ENCODE measurements at regions not wholly inside any gene's neighbourhood (a gene's known extent, or its start where the extent isn't known, plus 50 kb on each side); places are given as distances from the start of the nearest gene placed in this dataset.

GRCh38 chr13:106274551-106275203 is 260.8 kb downstream of the EFNB2 start:
- 89 to 91% methylated on average over 3 of the region's 3 CpGs for WGBS, 2 donors

GRCh38 chr13:106263801-106264200 is 271.7 kb downstream of the EFNB2 start:
- no peak overlapping the region for H3K4me3 ChIP-seq
- no peak for TF ChIP-seq POLR2A (IDR thresholded peaks at IDR 0.05)
- TF ChIP-seq CTCF (IDR thresholded peaks at IDR 0.05) = no peak
- WGBS, 2 donors = 83 to 91% methylated on average over 4 of the region's 4 CpGs
- H3K27me3 ChIP-seq = no peaks in the 10 kb centered on the region
- H3K27ac ChIP-seq = no peak overlapping the region
- no peaks in the 10 kb centered on the region for H3K36me3 ChIP-seq (ENCODE audit: low read depth, missing control alignments)
- H3K4me1 ChIP-seq = no peaks in the 10 kb centered on the region
- intact Hi-C loops (cut with DNase I; ENCODE audit: low total_unique reads) = no loop called here
- H3K9me3 ChIP-seq = no peaks in the 10 kb centered on the region
- no peak for DNase-seq

More at GRCh38 chr13:106274551-106275203, 260.8 kb downstream of the EFNB2 start:
- intact Hi-C loops (cut with DNase I; ENCODE audit: low total_unique reads) = no loop called here
- TF ChIP-seq POLR2A (IDR thresholded peaks at IDR 0.05) (no peak), CTCF (IDR thresholded peaks at IDR 0.05) (no peak)
- H3K36me3 ChIP-seq (ENCODE audit: low read depth, missing control alignments) = no peaks in the 10 kb centered on the region
- DNase-seq = no peak
- H3K9me3 ChIP-seq = no peaks in the 10 kb centered on the region
- H3K27me3 ChIP-seq = no peaks in the 10 kb centered on the region
- no peaks in the 10 kb centered on the region for H3K4me1 ChIP-seq
- no peak overlapping the region for H3K4me3 ChIP-seq
- H3K27ac ChIP-seq = no peak overlapping the region

- intact Hi-C loops (cut with DNase I; ENCODE audit: low total_unique reads) = no loop called here
- Histone ChIP-seq H3K4me1 (no peaks in the 10 kb centered on the region), H3K36me3 (ENCODE audit: low read depth, missing control alignments) (no peaks in the 10 kb centered on the region), H3K9me3 (no peaks in the 10 kb centered on the region), H3K4me3 (no peak overlapping the region), H3K27ac (no peak overlapping the region), H3K27me3 (no peaks in the 10 kb centered on the region)
- DNase-seq = no peak
- WGBS, 2 donors = 95% methylated on average over 8 of the region's 8 CpGs
- TF ChIP-seq CTCF (IDR thresholded peaks at IDR 0.05) (no peak), POLR2A (IDR thresholded peaks at IDR 0.05) (no peak)
These were observed 272.6 kb downstream of the EFNB2 start for GRCh38 chr13:106262886-106263285.

GRCh38 chr13:106261450-106261849 is 274.0 kb downstream of the EFNB2 start:
- no peak for DNase-seq
- intact Hi-C loops (cut with DNase I; ENCODE audit: low total_unique reads) = no loop called here
- TF ChIP-seq CTCF (IDR thresholded peaks at IDR 0.05) (no peak), POLR2A (IDR thresholded peaks at IDR 0.05) (no peak)

GRCh38 chr13:106260352-106260751 is 275.1 kb downstream of the EFNB2 start:
- no peaks in the 10 kb centered on the region for H3K36me3 ChIP-seq (ENCODE audit: low read depth, missing control alignments)
- DNase-seq = no peak
- intact Hi-C loops (cut with DNase I; ENCODE audit: low total_unique reads) = no loop called here
- WGBS, 2 donors = 67 to 76% methylated on average over 20 of the region's 20 CpGs
- H3K9me3 ChIP-seq = no peaks in the 10 kb centered on the region
- H3K27me3 ChIP-seq = no peaks in the 10 kb centered on the region
- H3K4me3 ChIP-seq = peak overlapping the region; percentile 12 to 13
- no peak overlapping the region for H3K27ac ChIP-seq
- no peaks in the 10 kb centered on the region for H3K4me1 ChIP-seq
- no peak for TF ChIP-seq POLR2A (IDR thresholded peaks at IDR 0.05)
- TF ChIP-seq CTCF (IDR thresholded peaks at IDR 0.05) = no peak

More at GRCh38 chr13:106261450-106261849, 274.0 kb downstream of the EFNB2 start:
- Histone ChIP-seq H3K27me3 (no peaks in the 10 kb centered on the region), H3K9me3 (no peaks in the 10 kb centered on the region), H3K36me3 (ENCODE audit: low read depth, missing control alignments) (no peaks in the 10 kb centered on the region), H3K27ac (no peak overlapping the region), H3K4me3 (no peak overlapping the region), H3K4me1 (no peaks in the 10 kb centered on the region)
- 93 to 94% methylated on average over 7 of the region's 7 CpGs for WGBS, 2 donors
